Stimulated activated CD4-positive, alpha-beta T cell treated with anti-CD3 and anti-CD28 coated beads, TNF-alpha, amount 100 ng/mL, for 4 hours (primary cell): ENCODE measurements at regions not wholly inside any gene's neighbourhood (a gene's known extent, or its start where the extent isn't known, plus 50 kb on each side); places are given as distances from the start of the nearest gene placed in this dataset.

Experiments used
- DNase-seq, 3 experiments: peaks; one replicate each; pipeline ENCODE4 v3.0.0-alpha.2; 2020; ENCODE audit warnings: low read depth in 3 of 3

DNA sequence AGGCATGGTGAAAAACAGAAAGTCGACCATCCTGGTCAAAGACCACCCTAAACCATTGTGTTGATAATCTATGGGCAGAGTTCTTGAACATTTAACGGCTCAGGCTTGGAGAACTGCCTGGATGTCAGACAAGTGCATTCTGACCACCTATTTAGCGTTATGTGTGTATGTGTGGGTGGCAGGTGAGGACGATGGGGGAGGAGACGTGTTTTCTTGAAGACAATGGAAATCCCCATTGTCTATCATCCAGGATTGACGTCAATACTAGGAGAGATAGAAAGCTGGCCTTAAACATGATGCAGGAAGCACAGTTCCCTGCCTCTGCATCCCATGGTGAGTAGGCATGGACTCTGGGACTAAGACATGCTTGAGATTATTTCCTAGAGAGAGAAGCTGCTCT, 157.4 kb upstream of the MAF start:
- DNase-seq = no peak

- DNase-seq = no peak
These were observed 156.6 kb upstream of the MAF start for GRCh38 chr16:79757163-79757562.

DNA sequence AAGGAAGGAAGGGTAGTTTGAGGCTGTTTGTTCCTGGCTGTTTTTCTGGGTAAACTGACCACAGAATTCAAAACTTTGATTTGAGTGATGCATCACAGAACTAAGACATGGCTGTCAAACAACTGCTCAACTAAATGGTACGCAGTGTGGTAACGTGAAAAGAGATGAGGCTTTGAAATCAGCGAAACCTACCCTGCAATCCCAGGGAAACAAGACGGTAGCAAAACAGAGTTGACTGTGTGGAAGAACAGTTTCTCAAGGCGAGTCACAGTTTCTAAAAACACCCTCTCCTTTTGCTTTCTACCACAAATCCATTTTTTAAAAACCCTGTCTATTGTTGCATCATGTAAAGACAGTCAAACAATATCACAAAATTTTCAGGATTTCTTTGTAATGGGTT, 156.0 kb upstream of the MAF start:
- no peak for DNase-seq

GRCh38 chr16:79754501-79754900, 154.0 kb upstream of the MAF start:
- DNase-seq = no peak

GRCh38 chr16:79754081-79754480, 153.5 kb upstream of the MAF start:
- no peak for DNase-seq

DNA sequence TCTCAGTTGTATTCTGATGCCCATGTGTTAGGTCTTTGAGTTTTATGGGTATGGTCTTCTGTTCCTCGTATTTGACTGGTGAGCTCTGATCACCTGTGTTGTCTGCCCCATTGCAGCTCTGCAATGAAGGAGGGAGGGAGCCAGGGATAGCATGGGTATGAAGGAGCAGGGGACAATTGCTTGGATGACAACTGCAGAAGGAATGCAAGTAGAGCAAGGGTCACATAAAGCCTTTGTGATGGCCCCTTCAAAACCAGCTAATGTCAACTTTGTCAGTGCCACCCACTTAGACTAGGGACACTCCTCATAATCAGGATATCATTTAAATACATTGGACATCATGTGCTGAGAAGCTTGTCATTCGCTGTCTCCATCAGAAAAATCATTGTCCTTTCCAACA, 152.7 kb upstream of the MAF start:
- DNase-seq = no peak

- DNase-seq = no peak
These were observed 151.9 kb upstream of the MAF start for GRCh38 chr16:79752396-79752795.

DNA sequence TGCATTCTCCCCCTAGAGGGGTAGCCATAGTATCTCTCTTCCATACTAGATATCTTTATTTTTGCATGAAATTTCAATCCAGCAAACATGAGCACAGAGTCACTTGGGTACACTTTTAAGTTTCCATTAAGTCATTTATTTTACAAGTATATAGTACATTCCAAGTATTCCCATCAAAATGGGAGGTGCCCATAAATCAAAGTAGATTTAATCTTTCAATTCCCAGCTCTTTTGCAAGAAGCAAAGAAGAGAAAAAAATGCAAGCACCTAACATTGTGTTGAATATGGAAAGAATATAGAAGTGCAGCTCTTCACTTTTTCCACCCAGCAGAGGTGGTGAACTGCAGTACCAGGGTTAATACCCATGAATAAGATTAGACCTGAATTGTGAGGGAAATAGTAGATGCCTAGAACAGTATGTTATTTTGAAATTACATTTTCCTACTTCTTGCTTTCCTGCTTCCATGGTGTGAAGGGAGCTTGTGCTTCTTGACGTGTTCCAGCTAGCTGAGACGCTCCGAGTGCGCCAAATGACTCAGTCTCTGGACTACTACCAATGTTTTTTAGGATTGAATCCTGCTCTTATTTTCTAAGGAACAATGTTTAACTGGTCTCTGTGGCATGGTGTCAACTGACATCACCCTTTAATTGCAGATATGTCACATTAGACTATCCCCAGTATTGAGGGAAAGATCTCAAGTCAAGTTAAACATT, 151.1 kb upstream of the MAF start:
- no peak for DNase-seq

GRCh38 chr16:79750311-79750710, 149.8 kb upstream of the MAF start:
- no peak for DNase-seq

DNA sequence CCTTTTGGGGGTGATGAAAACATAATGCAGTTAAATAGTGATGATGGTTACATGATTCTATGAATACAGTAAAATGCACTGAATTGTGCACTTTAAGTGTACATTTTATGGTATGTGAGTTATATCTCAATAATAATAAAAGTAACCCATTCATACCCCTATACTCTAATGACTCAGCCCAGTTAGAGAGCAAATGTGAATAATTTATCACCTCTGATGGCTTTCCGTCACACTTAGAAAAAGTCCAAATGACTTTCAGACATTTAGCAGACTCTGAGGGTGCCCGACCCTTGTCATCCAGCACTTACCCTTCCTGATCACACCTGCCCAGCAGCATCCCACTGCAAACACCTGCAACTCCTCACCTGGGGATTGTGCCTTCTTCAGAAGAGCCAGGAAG, 148.1 kb upstream of the MAF start:
- no peak for DNase-seq

GRCh38 chr16:79747688-79748087, 147.2 kb upstream of the MAF start:
- no peak for DNase-seq

- no peak for DNase-seq
These were observed 139.7 kb upstream of the MAF start for GRCh38 chr16:79740252-79740651.

- no peak for DNase-seq
These were observed 134.7 kb upstream of the MAF start for GRCh38 chr16:79735271-79735670.

- DNase-seq = no peak
These were observed 134.2 kb upstream of the MAF start for GRCh38 chr16:79734721-79735120.

DNA sequence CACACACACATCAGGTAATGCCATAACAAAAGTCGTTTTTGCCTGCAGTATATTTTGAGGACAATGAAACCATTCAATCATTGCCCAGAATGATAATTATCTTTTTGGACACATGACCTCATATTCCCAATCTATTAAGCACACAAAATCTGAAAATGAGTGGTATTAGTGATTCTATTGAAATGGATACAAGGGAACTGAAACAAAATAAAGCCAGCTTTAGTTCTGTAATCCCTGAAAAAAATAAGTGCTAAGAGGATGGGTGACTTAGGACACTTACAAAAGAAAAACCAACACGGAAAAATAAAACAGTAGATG, 128.3 kb upstream of the MAF start:
- no peak for DNase-seq

DNA sequence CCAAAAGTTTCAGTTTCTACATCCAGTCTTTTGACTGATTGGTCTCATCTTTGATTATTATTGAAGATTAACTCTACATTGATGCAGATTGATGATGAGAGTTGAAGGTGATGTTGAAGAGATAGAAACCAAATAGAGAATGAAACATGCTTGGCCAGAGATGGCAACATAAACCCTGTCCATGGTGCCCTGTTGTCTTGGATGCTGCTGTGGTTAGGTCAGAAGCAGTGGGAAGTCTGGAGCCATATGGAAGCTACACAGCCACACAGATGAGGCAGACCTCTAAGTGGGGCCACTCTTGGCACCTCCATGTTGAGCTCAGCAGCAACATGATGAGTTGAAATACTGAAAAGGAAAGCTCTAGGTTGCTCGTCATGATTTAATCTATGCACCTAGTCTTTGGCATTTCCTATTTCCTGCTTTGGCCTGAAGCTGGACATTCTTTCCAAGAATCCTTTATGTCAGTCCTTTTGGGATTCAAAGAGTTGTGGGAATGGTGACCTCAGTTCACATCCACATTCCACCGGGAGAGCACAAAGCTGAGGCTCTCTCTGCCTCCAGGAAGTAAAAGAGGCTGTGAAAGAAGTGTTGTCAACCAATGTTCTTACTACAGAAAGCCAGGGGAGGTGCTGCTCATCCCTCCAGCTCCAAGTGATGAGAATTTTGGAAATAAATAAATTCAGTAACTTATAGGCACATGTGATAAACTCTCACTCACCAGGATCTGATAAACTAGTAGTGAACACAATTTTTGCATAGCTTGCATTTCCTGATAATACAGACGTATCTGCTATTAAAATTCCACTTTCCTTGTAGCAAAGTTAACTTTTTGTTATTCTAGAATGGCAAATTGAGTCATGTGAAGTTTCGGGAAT, 127.7 kb upstream of the MAF start:
- DNase-seq = no peak

- DNase-seq = no peak
These were observed 126.4 kb upstream of the MAF start for GRCh38 chr16:79726902-79727301.

- DNase-seq = no peak
These were observed 124.5 kb upstream of the MAF start for GRCh38 chr16:79725051-79725450.

DNA sequence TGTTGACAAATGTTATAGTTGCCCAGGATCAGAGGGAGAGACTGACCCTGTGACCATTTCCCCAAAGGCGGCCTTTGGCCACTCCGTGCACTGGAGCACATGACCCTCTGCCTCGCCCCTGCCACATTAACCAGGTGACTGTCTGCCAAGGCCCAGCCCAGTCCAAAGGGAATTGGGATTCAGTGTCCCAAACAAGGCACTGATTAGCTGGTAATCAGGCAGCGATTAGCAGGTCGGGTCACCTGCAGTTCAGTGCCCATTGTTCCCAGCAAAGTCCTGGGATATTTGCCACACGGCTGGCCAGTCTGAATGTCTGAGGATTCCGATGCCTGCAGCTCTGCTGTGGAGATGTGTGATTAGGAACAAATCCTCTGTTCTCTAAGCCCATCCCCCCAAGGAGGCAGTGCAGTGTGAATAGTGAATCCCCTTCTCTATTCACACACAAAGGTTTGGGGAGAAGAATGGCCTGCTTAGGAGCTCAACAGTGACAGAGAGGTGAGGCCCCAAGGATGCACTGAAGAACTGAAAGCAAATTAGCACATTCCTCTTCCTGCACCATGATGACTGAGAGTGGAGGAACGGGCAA, 123.1 kb upstream of the MAF start:
- no peak for DNase-seq

DNA sequence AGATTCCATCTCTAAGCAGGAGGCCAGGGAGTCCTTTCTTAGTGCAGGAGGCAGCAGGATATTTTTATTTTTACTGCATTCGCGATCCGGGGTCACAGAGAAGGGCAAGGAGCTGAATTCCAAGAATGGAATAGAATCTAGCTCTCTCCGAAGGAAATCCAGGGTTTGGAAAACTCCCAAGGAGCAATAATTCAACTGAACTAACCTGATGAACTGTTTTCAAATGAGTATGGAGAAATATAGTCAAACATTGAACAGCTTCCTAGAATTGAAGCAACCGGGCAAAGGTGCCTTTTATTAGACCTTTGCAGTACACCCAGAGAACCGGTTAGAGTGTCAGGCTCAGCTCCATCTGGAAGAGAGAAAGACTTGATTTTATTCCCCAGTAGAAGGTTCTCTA, 120.7 kb upstream of the MAF start:
- no peak for DNase-seq

GRCh38 chr16:79717333-79718137, 117.0 kb upstream of the MAF start:
- no peak for DNase-seq

GRCh38 chr16:79716645-79717332, 116.3 kb upstream of the MAF start:
- DNase-seq = no peak
